HepG2 (cell line): ENCODE measurements at regions not wholly inside any gene's neighbourhood (a gene's known extent, or its start where the extent isn't known, plus 50 kb on each side); places are given as distances from the start of the nearest gene placed in this dataset.

ENCODE experiments used
- ATAC-seq: fragments of 200-7000 bp; cut with Tn5 transposase; 3 replicates; pipeline ENCODE4 v1.9.1; 2020; ENCODE audit warnings: mild to moderate bottlenecking, moderate library complexity
- BruUV-seq: library from RNA; stranded (reverse); fragments of 400-500 nt; replicated peaks from 2 replicates; lab custom pipeline; 2021; lab: Mats Ljungman, UMichigan
- CTCF ChIA-PET: fragments of 300-600 bp; formaldehyde crosslinking; extraction: SDS; loops from one replicate; lab custom pipeline; 2021; ENCODE audit warnings: low total read pairs, inconsistent platforms, low intra/inter-chr PET ratio; lab: Yijun Ruan, JAX
- POLR2A ChIA-PET: fragments of 350-600 bp; sonication (Branson Sonifier 250); formaldehyde crosslinking; loops from one replicate; lab custom pipeline; 2020; ENCODE audit warnings: antibody characterized with exemption, inconsistent platforms; lab: Yijun Ruan, JAX
- DNase-seq: peaks from one replicate; pipeline ENCODE4 v3.0.0-alpha.2; 2015; ENCODE audit warnings: low spot score
- FAIRE-seq: peaks from 3 replicates; lab custom pipeline; 2011; peaks lifted over from hg19 to GRCh38; lab: Jason Lieb, UNC
- H2AFZ ChIP-seq: one replicate; pipeline ENCODE4 v1.6.1; 2011; ENCODE audit warnings: low read length, inconsistent platforms
- H3K27ac ChIP-seq: fragments of 300-600 bp; 3 replicates; pipeline ENCODE4 v1.8.0; 2011; ENCODE audit warnings: mixed run types, mild to moderate bottlenecking, mixed read lengths, low read length, inconsistent platforms; ENCODE audit not compliant: insufficient read depth; ENCODE audit errors: extremely low read length
- H3K27me3 ChIP-seq, 2 experiments: fragments of 200-600 bp in 1 of 2; 2 replicates in 1 of 2; 3 replicates in 1 of 2; pipeline versions ENCODE4 v1.6.0 to v1.8.0; 2011; ENCODE audit warnings: low read length in 2 of 2, mild to moderate bottlenecking in 2 of 2, moderate library complexity in 2 of 2, inconsistent platforms in 1 of 2; ENCODE audit not compliant: insufficient read depth in 2 of 2, control insufficient read depth in 1 of 2
- H3K36me3 ChIP-seq, 2 experiments: fragments of 200-600 bp in 1 of 2; replicated peaks in 1 of 2; 2 replicates in 1 of 2; 3 replicates in 1 of 2; pipeline versions ENCODE4 v1.5.1 to v1.8.0; 2011; ENCODE audit warnings: low read length in 2 of 2, inconsistent platforms in 1 of 2; ENCODE audit not compliant: insufficient read depth in 2 of 2, control insufficient read depth in 1 of 2
- H3K4me1 ChIP-seq: 2 replicates; pipeline ENCODE4 v1.5.1; 2012; ENCODE audit warnings: low read length, inconsistent platforms; ENCODE audit not compliant: insufficient read depth
- H3K4me2 ChIP-seq: 2 replicates; pipeline ENCODE4 v1.6.0; 2011; ENCODE audit warnings: low read depth, low read length, inconsistent platforms
- H3K4me3 ChIP-seq, 3 experiments: fragments of 200-600 bp in 1 of 3; sonication (generic), shearing (Covaris generic) in 1 of 3; replicated peaks in 1 of 3; 2 replicates each; pipeline ENCODE4 v1.5.1; 2011 to 2016; ENCODE audit warnings: low read length in 3 of 3, inconsistent platforms in 2 of 3, low read depth in 2 of 3, mild to moderate bottlenecking in 2 of 3, control low read depth in 1 of 3, mixed read lengths in 1 of 3; ENCODE audit not compliant: insufficient read depth in 1 of 3
- H3K79me2 ChIP-seq: one replicate; pipeline ENCODE4 v1.6.1; 2011; ENCODE audit warnings: low read length, inconsistent platforms; ENCODE audit not compliant: insufficient read depth
- H3K9ac ChIP-seq: 2 replicates; pipeline ENCODE4 v1.6.0; 2011; ENCODE audit warnings: mild to moderate bottlenecking, low read depth, low read length, inconsistent platforms; ENCODE audit not compliant: insufficient read depth
- H3K9me3 ChIP-seq: 2 replicates; pipeline ENCODE4 v1.5.1; 2012; ENCODE audit warnings: mild to moderate bottlenecking, low read length
- H4K20me1 ChIP-seq: 2 replicates; pipeline ENCODE4 v1.6.0; 2011; ENCODE audit warnings: inconsistent platforms, mild to moderate bottlenecking, low read length, moderate library complexity; ENCODE audit not compliant: insufficient read depth
- GATA4 ChIP-seq: sonication (generic); IDR thresholded peaks from 2 replicates; pipeline ENCODE4 v1.6.1; 2016; ENCODE audit warnings: antibody characterized with exemption, low read depth, borderline replicate concordance
- WGBS: methylation state at CpG from one replicate; pipeline ENCODE4 v1.1.6; 2017; ENCODE audit warnings: low lambda C conversion rate; 5-methylcytosine and 5-hydroxymethylcytosine counted together
- in situ Hi-C: cut with HindIII; loops from 2 replicates; pipeline ENCODE4 v1.10.0; 2017; ENCODE audit warnings: low pct_unique_long_range_greater_than_20kb; ENCODE audit not compliant: extremely low pct_ligation_motif_present
- intact Hi-C: fragments of 100-400 bp; cut with micrococcal nuclease; formaldehyde crosslinking; loops from one replicate; pipeline ENCODE4 v1.10.0; 2022; ENCODE audit not compliant: unreplicated experiment
- TF ChIP-seq, protein P1 (sequence below), 2 experiments: fragments of 450-650 bp in 1 of 2; sonication (generic) in 1 of 2; formaldehyde crosslinking in 1 of 2; IDR thresholded peaks; 2 replicates each; pipeline versions ENCODE4 v1.6.1 to v1.8.0; 2016 to 2022; ENCODE audit warnings: antibody characterized with exemption in 1 of 2, mild to moderate bottlenecking in 1 of 2, missing genetic modification reagents in 1 of 2

GRCh38 chr9:81847181-81847915, 80.9 kb upstream of the SPATA31D4 start:
- no peak overlapping the region for H3K9ac ChIP-seq
- H3K27me3 ChIP-seq, result no peaks in the 10 kb centered on the region
- intact Hi-C loops, result loop anchor here (10.0 kb wide), 1 partner anchor 323 kb away; no protein-coding TSS in a partner anchor
- H3K36me3 ChIP-seq, result no peaks in the 10 kb centered on the region
- H3K4me1 ChIP-seq, result peaks cover 31% of the 10 kb centered on the region
- TF ChIP-seq GATA4, result no peak
- TF ChIP-seq, protein P1, sequence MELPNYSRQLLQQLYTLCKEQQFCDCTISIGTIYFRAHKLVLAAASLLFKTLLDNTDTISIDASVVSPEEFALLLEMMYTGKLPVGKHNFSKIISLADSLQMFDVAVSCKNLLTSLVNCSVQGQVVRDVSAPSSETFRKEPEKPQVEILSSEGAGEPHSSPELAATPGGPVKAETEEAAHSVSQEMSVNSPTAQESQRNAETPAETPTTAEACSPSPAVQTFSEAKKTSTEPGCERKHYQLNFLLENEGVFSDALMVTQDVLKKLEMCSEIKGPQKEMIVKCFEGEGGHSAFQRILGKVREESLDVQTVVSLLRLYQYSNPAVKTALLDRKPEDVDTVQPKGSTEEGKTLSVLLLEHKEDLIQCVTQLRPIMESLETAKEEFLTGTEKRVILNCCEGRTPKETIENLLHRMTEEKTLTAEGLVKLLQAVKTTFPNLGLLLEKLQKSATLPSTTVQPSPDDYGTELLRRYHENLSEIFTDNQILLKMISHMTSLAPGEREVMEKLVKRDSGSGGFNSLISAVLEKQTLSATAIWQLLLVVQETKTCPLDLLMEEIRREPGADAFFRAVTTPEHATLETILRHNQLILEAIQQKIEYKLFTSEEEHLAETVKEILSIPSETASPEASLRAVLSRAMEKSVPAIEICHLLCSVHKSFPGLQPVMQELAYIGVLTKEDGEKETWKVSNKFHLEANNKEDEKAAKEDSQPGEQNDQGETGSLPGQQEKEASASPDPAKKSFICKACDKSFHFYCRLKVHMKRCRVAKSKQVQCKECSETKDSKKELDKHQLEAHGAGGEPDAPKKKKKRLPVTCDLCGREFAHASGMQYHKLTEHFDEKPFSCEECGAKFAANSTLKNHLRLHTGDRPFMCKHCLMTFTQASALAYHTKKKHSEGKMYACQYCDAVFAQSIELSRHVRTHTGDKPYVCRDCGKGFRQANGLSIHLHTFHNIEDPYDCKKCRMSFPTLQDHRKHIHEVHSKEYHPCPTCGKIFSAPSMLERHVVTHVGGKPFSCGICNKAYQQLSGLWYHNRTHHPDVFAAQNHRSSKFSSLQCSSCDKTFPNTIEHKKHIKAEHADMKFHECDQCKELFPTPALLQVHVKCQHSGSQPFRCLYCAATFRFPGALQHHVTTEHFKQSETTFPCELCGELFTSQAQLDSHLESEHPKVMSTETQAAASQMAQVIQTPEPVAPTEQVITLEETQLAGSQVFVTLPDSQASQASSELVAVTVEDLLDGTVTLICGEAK (IDR thresholded peaks at IDR 0.05), result no peak
- TF ChIP-seq, protein P1 (CRISPR knock-in tag; IDR thresholded peaks at IDR 0.05), result no peak
- no peak for FAIRE-seq
- H3K4me2 ChIP-seq, result no peak overlapping the region
- H2AFZ ChIP-seq, result no peak overlapping the region
- no peaks in the 10 kb centered on the region for H3K79me2 ChIP-seq
- H3K27ac ChIP-seq, result no peak overlapping the region
- POLR2A ChIA-PET, result no interaction called here
- no peak for DNase-seq
- in situ Hi-C loops, result no loop called here
- H3K9me3 ChIP-seq, result no peaks in the 10 kb centered on the region
- H3K4me3 ChIP-seq, result no peak overlapping the region
- 48% methylated on average over 9 of the region's 9 CpGs for WGBS
- H4K20me1 ChIP-seq, result no peaks in the 10 kb centered on the region
- CTCF ChIA-PET, result no interaction called here
- no TSS peak for BruUV-seq
- no peak for ATAC-seq
